H9 (cell line): ENCODE measurements at regions not wholly inside any gene's neighbourhood (a gene's known extent, or its start where the extent isn't known, plus 50 kb on each side); places are given as distances from the start of the nearest gene placed in this dataset.

Source experiments
- DNase-seq: peaks from one replicate; pipeline ENCODE4 v3.0.0-alpha.2; 2017
- H2AFZ ChIP-seq: one replicate; pipeline ENCODE4 v1.6.1; 2013; ENCODE audit warnings: mild to moderate bottlenecking, low read length, control low read depth, moderate library complexity
- H2AK5ac ChIP-seq: 2 replicates; pipeline ENCODE4 v1.6.1; 2013; ENCODE audit warnings: low read length, control low read depth, mixed read lengths; ENCODE audit not compliant: insufficient read length
- H2BK120ac ChIP-seq: one replicate; pipeline ENCODE4 v1.6.1; 2013; ENCODE audit warnings: low read depth, mild to moderate bottlenecking, low read length, control low read depth, inconsistent platforms; ENCODE audit not compliant: poor library complexity, severe bottlenecking
- H2BK12ac ChIP-seq: 2 replicates; pipeline ENCODE4 v1.6.1; 2013; ENCODE audit warnings: low read length, control low read depth, mixed read lengths, low read depth; ENCODE audit not compliant: insufficient read length
- H2BK15ac ChIP-seq: 2 replicates; pipeline ENCODE4 v1.6.1; 2013; ENCODE audit warnings: low read depth, low read length, control low read depth
- H2BK20ac ChIP-seq: one replicate; pipeline ENCODE4 v1.6.1; 2013; ENCODE audit warnings: low read depth, mild to moderate bottlenecking, low read length, control low read depth, inconsistent platforms; ENCODE audit not compliant: poor library complexity, severe bottlenecking
- H2BK5ac ChIP-seq: 2 replicates; pipeline ENCODE4 v1.6.1; 2013; ENCODE audit warnings: low read length, control low read depth, mixed read lengths; ENCODE audit not compliant: insufficient read length
- H3K14ac ChIP-seq: 2 replicates; pipeline ENCODE4 v1.6.1; 2013; ENCODE audit warnings: low read length, control low read depth; ENCODE audit not compliant: insufficient read depth
- H3K18ac ChIP-seq: 2 replicates; pipeline ENCODE4 v1.6.1; 2013; ENCODE audit warnings: low read depth, mild to moderate bottlenecking, mixed read lengths, low read length, control low read depth; ENCODE audit not compliant: insufficient read length
- H3K23ac ChIP-seq: 2 replicates; pipeline ENCODE4 v1.6.1; 2013; ENCODE audit warnings: low read length, control low read depth, mixed read lengths, low read depth; ENCODE audit not compliant: insufficient read length
- H3K23me2 ChIP-seq: 2 replicates; pipeline ENCODE4 v1.6.1; 2013; ENCODE audit warnings: low read depth, mild to moderate bottlenecking, mixed read lengths, low read length, control low read depth; ENCODE audit not compliant: insufficient read length, poor library complexity, severe bottlenecking
- H3K27ac ChIP-seq: 2 replicates; pipeline ENCODE4 v1.5.1; 2013; ENCODE audit warnings: low read length, control low read depth, mixed read lengths, low read depth; ENCODE audit not compliant: insufficient read length
- H3K27me3 ChIP-seq: 2 replicates; pipeline ENCODE4 v1.6.1; 2013; ENCODE audit warnings: low read length, control low read depth, inconsistent platforms; ENCODE audit not compliant: insufficient read depth
- H3K4ac ChIP-seq: 2 replicates; pipeline ENCODE4 v1.6.1; 2013; ENCODE audit warnings: low read depth, mild to moderate bottlenecking, control low read depth, inconsistent platforms, low read length, moderate library complexity
- H3K4me1 ChIP-seq: 2 replicates; pipeline ENCODE4 v1.6.1; 2013; ENCODE audit warnings: low read length, control low read depth, inconsistent platforms; ENCODE audit not compliant: insufficient read depth
- H3K4me2 ChIP-seq: 2 replicates; pipeline ENCODE4 v1.6.1; 2013; ENCODE audit warnings: low read length, control low read depth, mixed read lengths; ENCODE audit not compliant: insufficient read length, insufficient read depth
- H3K56ac ChIP-seq: 2 replicates; pipeline ENCODE4 v1.6.1; 2013; ENCODE audit warnings: low read depth, mild to moderate bottlenecking, mixed read lengths, low read length, control low read depth; ENCODE audit not compliant: insufficient read length
- H3K79me1 ChIP-seq: 2 replicates; pipeline ENCODE4 v1.6.1; 2013; ENCODE audit warnings: low read depth, mild to moderate bottlenecking, moderate library complexity, low read length, control low read depth, inconsistent platforms; ENCODE audit not compliant: insufficient read depth, poor library complexity, severe bottlenecking
- H3K79me2 ChIP-seq: 2 replicates; pipeline ENCODE4 v1.6.1; 2013; ENCODE audit warnings: low read length, control low read depth, inconsistent platforms; ENCODE audit not compliant: insufficient read depth
- H3K9ac ChIP-seq: 2 replicates; pipeline ENCODE4 v1.6.1; 2013; ENCODE audit warnings: low read length, control low read depth, mixed read lengths; ENCODE audit not compliant: insufficient read length; ENCODE audit errors: extremely low read depth
- H3K9me3 ChIP-seq: one replicate; pipeline ENCODE4 v1.6.1; 2013; ENCODE audit warnings: low read depth, low read length, inconsistent platforms; ENCODE audit not compliant: control insufficient read depth
- H3T11ph ChIP-seq: one replicate; pipeline ENCODE4 v1.6.1; 2013; ENCODE audit warnings: mild to moderate bottlenecking, low read length, control low read depth, inconsistent platforms
- H4K20me1 ChIP-seq: one replicate; pipeline ENCODE4 v1.6.1; 2013; ENCODE audit not compliant: control insufficient read depth, insufficient read length, insufficient read depth
- H4K5ac ChIP-seq: 2 replicates; pipeline ENCODE4 v1.6.1; 2013; ENCODE audit warnings: low read depth, mild to moderate bottlenecking, mixed read lengths, low read length, control low read depth; ENCODE audit not compliant: insufficient read length
- H4K8ac ChIP-seq: replicated peaks from 2 replicates; pipeline ENCODE4 v1.6.1; 2013; ENCODE audit warnings: low read length, control low read depth, mixed read lengths, low read depth; ENCODE audit not compliant: insufficient read length
- H4K91ac ChIP-seq: 2 replicates; pipeline ENCODE4 v1.6.1; 2013; ENCODE audit warnings: low read depth, mild to moderate bottlenecking, moderate library complexity, mixed read lengths, low read length, control low read depth; ENCODE audit not compliant: insufficient read length
- H3K27ac Mint-ChIP-seq, 3 experiments: 2 replicates in 2 of 3; 3 replicates in 1 of 3; pipeline ENCODE4 v1.8.0; 2020 to 2021; ENCODE audit warnings: mixed read lengths in 3 of 3, mild to moderate bottlenecking in 1 of 3, moderate library complexity in 1 of 3
- H3K27me3 Mint-ChIP-seq: 2 replicates; pipeline ENCODE4 v1.8.0; 2021; ENCODE audit warnings: low read depth, mild to moderate bottlenecking, moderate library complexity, mixed read lengths
- H3K36me3 Mint-ChIP-seq, 3 experiments: 2 replicates in 2 of 3; 3 replicates in 1 of 3; pipeline ENCODE4 v1.8.0; 2020 to 2021; ENCODE audit warnings: low read depth in 3 of 3, mixed read lengths in 3 of 3; ENCODE audit not compliant: insufficient read depth in 1 of 3
- H3K4me1 Mint-ChIP-seq, 2 experiments: 2 replicates each; pipeline ENCODE4 v1.8.0; 2020; ENCODE audit warnings: mixed read lengths in 2 of 2
- H3K4me3 Mint-ChIP-seq, 2 experiments: 2 replicates in 1 of 2; 3 replicates in 1 of 2; pipeline ENCODE4 v1.8.0; 2020 to 2021; ENCODE audit warnings: mild to moderate bottlenecking in 2 of 2, mixed read lengths in 2 of 2, moderate library complexity in 1 of 2
- H3K9me3 Mint-ChIP-seq, 2 experiments: 2 replicates in 1 of 2; 3 replicates in 1 of 2; pipeline ENCODE4 v1.8.0; 2020; ENCODE audit warnings: mild to moderate bottlenecking in 2 of 2, mixed read lengths in 2 of 2, moderate library complexity in 1 of 2
- CTCF ChIP-seq: fragments of 200-600 bp; sonication (generic); conservative IDR thresholded peaks from 3 replicates; pipeline ENCODE4 v1.8.0; 2021; ENCODE audit warnings: antibody characterized with exemption, mild to moderate bottlenecking
- WGBS: extraction: QIAGEN DNeasy Blood & Tissue Kit; methylation state at CpG from one replicate; pipeline ENCODE4 v1.1.7; 2013; ENCODE audit warnings: missing lambda C conversion rate, low lambda C conversion rate, mixed read lengths; ENCODE audit not compliant: insufficient read length; ENCODE audit errors: extremely low coverage; 5-methylcytosine and 5-hydroxymethylcytosine counted together

- Histone ChIP-seq H2BK12ac (no peak overlapping the region), H3K9ac (no peak overlapping the region), H3K18ac (no peak overlapping the region), H4K91ac (no peak overlapping the region), H3K79me2 (no peaks in the 10 kb centered on the region), H3K27ac (no peak overlapping the region), H3K4me2 (no peak overlapping the region), H2AK5ac (no peak overlapping the region), H3K23me2 (no peaks in the 10 kb centered on the region), H3K4me1 (no peaks in the 10 kb centered on the region), H3K4ac (no peak overlapping the region), H3K9me3 (no peaks in the 10 kb centered on the region), H2AFZ (no peak overlapping the region), H3K27me3 (no peaks in the 10 kb centered on the region), H3K56ac (no peak overlapping the region), H2BK5ac (no peak overlapping the region), H3K79me1 (no peaks in the 10 kb centered on the region), H3K23ac (no peak overlapping the region), H2BK120ac (no peak overlapping the region), H3T11ph (no peak overlapping the region), H3K14ac (no peak overlapping the region), H4K20me1 (no peaks in the 10 kb centered on the region), H4K5ac (no peak overlapping the region), H2BK15ac (no peak overlapping the region), H4K8ac (no peak overlapping the region), H2BK20ac (no peak overlapping the region)
- WGBS: no CpG with 5 or more reads among the region's 2 CpGs
- no peak for TF ChIP-seq CTCF
- Mint-ChIP-seq H3K4me1 (peaks cover 10 to 11% of the 10 kb centered on the region in 2 experiments), H3K9me3 (peaks cover 9 to 12% of the 10 kb centered on the region in 2 experiments; a peak in 4 of 5 replicates), H3K4me3 (no peak overlapping the region), H3K27ac (no peak overlapping the region), H3K36me3 (peaks cover 0 to 5% (median 5%) of the 10 kb centered on the region in 3 experiments; a peak in 3 of 7 replicates), H3K27me3 (no peaks in the 10 kb centered on the region; the same call in 1 of the 2 replicates)
- no peak for DNase-seq
These were observed 799.9 kb downstream of the TNS3 start for GRCh38 chr7:46781901-46782439.
